ENCODE measurements at regions not wholly inside any gene's neighbourhood (a gene's known extent, or its start where the extent isn't known, plus 50 kb on each side); places are given as distances from the start of the nearest gene placed in this dataset.

DNA sequence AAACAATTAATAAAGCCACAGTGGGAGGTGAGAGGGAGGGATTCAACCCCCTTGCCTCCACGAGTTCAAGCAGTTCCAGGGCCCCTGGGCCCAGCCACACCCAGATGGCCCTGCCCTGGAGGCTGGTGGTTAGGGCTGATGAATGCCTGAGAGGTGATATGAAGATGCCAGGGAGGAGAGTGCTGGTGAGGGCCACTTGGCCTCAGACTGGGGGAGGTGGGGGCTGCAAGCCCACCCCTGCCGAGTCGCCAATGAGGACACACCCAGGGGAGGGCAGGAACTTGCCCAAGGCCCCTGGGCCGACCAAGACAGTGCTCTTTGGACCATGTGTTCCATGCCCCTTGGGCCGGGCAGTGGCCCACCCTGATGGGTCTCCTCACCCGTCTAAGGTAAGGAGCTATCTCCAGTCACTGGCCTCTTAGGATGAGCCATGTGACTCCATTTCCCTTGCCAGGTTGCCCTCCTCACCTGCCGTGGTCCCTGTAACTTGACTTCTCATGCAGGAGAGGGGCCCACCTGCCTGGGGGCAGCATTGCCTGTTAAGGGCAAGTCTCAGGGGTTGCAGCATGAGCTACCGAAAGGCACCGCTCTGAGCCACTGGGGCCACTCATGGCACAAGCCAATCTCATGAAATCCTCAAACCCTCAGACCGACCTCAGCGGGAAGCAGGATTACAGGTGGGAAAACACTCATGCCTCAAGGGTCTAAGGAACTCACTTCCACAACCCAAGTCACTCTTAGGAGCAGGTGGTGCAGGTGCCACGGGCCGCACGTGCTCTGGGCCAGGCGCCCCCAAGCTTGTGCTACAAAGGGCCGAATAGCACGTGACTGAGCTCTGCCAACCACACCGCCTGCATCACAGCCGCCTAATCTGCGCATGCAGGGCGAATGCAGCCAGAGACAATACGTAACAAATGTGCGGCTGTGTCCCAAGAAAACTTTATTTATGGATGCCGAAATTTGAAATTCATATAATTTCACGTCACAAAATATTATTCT, 147.4 kb upstream of the MLN start:
- no peak for DNase-seq

- DNase-seq: no peak
Observed at GRCh38 chr6:33950472-33950881, 146.7 kb upstream of the MLN start.

DNA sequence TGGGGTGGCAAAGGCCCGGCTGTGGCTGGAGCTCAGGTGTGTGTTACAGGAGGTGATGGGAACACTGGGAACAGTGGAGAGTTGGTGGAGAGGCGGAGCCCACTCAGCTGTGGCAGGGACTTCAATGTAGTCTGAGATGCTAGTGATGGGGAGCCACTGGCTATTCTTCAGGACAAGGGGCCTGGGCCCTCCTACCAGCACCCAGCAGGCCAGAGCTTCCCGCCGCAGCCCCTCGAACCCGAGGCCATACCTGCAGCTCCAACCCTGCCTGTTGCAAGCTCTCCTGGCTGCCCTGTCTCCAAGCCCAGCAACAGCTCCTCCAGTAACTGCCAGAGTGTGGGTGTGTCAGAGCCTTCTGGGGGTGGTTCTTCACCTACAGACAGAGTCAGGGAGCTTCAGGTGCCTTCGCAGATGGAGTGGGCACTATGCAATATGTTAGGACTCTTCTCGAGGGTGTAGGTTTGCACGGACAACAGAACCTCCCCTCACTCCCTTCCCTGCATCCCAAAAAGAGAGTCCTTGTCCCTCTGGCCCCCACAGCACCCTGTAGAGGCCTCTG, 146.2 kb upstream of the MLN start:
- no peak for DNase-seq

DNA sequence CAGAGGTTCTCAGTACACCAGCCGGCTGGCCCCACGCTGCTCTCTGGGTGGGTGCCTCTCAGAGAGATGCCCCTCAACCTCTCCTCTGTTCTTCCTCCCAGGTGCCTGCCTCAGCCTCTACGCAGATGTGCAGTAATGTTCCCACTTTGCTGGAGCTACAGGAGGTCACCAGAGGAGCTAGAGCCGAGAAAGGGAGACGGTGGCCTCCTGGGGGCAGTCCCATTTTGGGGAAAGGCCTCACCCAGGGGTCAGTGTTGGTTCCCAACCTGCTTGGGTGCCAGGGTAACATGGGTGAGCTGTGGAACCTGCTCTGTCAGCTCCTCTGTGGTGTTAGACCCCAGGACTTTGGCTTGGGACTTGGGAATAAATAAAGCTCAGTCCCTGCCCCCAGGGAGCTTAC, 145.3 kb upstream of the MLN start:
- DNase-seq: no peak

GRCh38 chr6:33947916-33948594, 144.3 kb upstream of the MLN start:
- DNase-seq: no peak

- DNase-seq: no peak
Observed at GRCh38 chr6:33947047-33947446, 143.2 kb upstream of the MLN start.

DNA sequence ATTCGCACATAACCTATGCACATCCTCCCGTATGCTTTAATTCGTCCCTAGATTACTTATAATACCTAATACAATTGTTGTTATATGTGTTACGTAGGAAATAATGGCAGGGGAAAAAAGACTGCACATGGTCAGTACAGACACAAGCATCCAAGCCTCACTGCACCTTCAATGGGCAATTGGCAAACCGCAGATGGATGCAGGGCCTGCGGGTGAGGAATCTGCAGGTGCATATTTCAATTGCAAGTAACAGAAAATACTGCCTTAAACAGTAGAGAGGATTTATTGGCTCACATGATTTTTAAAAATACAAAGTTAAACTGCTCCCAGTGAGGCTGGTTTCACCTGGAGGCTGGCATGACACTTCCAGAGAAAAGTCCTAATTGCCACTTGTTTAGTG, 142.1 kb upstream of the MLN start:
- no peak for DNase-seq

DNA sequence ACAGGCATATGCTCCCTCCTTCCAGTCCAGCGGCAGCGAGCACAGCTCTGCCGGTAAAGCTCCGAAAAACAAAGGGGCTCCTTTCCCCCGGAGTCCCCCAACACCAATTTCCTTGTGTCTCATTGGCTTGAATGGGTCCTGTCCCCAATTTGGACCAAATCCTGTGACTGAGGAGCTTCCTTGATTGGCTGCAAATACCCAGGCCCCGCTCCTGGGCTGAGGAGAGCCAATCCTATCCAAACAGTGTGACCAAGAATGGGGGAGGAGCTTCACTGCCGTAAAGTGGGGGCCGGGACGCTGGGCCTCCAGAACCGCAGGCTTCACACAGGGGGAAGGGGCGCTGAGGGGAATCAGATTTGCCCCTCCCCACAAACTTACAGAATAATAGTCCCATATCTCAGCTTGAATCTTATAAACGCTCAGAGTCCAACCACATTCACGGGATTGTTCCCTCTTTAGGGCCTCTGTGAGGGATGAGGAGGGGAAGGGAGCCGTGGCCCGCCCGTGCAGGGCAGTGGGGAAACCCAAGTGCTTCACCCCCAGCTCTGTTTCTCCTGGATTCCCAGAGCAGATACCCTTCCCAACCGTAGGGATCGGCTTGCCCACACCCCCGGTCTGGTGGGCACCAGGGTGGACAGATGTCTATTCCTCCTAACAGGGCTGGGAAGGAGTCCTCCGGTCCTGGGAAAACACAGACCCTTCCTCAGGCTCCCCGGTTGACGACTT, 141.0 kb upstream of the MLN start:
- no peak for DNase-seq

DNA sequence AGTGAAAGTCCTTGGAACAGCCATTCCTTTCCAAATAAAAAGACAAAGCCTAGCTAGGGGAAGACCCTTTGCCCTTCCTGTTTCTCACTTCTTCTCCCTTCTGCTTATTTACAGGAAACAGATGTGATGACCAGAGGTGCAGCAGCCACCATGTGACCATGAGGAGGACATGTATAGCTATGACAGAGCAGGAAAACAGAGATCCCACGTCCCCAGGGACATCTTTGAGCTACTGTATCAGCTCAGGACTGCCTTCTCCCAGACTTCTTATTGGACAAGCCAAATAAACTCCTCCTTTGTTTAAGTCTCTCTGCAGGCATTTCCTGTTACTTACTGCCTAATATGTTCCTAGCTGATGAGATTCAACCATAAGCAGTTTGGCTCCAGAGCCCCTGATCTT, 133.1 kb upstream of the MLN start:
- no peak for DNase-seq

DNA sequence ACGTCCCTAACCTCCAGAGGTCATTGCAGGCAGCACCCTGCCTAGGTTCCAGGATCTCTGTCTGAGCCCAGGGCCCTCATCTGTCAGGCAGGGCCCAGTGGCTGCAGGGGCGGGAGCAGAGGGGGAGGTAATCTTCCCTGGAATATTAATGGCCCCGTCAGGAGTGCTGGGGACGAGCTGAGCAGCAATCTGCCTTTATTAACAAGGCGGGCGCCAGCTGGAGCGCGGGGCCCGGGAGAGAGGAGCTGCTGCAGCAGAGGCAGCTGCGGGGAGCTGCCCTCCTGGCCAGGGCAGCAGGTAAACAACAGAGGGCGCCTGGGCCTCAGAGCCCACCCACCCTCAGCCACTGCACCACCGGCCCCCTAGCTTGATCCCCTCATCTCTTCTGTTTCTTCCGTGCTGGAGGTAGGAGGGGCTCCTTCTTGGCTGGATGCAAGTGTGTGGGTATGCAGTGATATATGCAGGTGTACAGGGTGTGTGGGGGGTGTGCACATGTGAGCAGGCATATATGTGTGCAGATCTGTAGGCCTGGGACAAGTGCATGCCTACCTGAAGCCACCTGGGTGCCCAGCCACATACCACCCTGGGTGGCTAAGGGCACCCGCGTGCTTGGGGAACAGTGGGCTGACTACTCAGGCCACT, 131.8 kb upstream of the MLN start:
- DNase-seq: no peak

GRCh38 chr6:33934731-33935270, 131.0 kb upstream of the MLN start:
- no peak for DNase-seq

- DNase-seq: no peak
Observed at GRCh38 chr6:33933101-33933500, 129.3 kb upstream of the MLN start.

- DNase-seq: no peak
Observed at GRCh38 chr6:33931799-33932198, 128.0 kb upstream of the MLN start.

DNA sequence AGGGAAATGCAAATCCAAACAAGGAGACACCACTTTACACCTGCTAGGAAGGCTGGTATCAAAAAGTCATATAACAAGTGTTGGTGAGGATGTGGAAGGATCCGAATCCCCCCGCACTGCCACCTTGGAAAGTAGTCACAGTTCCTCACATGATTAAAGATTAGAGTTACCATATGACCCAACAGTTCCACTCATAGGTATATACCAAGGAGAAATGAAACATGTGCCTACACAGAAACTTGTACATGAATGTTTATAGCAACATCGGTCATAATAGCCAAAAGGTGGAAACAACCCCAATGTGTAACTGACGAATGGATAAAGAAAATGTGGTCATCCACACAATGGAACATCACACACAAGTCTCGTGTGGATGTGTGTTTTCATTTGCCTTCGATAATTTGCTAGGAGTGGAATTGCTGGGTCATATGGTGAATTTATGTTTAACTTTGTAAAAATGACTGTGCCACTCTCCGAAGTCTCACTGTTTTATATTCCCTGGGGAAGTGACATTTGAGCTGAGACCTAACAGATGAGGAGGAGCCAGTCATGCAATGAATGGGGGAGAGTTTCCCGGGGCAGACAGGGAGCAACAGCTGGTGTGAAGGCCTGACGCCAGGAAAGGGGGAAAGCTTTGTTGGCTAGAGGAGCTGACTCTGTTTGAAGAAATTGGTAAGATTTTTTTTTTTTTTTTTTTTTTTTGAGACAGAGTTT, 125.9 kb upstream of the MLN start:
- DNase-seq: no peak

GRCh38 chr6:33927616-33928015, 123.8 kb upstream of the MLN start:
- no peak for DNase-seq

DNA sequence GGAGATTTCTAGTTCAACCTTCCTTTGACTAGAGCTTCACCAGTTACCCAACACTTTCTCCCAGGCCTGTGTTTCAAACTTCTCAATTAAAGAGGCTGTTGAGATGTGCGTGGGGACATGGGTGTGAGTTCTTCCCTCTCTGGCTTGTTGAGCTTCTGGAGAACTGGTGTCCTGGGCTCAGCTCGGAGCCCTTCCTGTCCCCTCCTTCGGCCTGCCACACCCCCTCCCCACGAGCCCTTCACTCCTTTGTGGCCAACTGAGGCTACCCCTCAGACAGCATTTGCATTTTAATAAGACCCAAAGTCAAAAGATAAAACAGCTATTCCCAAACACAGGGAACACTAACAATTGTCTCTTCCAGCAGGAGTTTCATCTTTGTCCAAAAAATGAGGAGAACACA, 123.3 kb upstream of the MLN start:
- no peak for DNase-seq

DNA sequence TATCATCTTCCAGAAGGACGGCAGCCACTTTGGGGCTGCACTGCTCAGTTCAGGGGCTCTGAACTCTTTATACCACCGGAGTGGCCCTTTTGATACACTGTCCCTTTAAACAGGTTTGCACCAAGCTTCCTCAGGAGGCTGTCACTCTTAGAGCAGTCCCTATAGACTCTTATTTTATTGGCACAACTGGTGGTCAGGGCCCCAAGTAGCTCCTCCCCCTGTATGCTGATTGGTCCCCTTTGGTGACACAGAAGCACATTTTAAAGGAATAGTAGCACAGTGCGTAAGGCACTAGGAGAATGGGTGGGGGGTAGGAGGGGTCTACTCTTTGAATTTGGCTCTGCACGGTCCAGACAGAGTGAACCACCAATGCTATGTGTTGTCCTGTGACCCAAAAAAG, 122.6 kb upstream of the MLN start:
- DNase-seq: peak; percentile 45

GRCh38 chr6:33925936-33926335, 122.1 kb upstream of the MLN start:
- DNase-seq: no peak

DNA sequence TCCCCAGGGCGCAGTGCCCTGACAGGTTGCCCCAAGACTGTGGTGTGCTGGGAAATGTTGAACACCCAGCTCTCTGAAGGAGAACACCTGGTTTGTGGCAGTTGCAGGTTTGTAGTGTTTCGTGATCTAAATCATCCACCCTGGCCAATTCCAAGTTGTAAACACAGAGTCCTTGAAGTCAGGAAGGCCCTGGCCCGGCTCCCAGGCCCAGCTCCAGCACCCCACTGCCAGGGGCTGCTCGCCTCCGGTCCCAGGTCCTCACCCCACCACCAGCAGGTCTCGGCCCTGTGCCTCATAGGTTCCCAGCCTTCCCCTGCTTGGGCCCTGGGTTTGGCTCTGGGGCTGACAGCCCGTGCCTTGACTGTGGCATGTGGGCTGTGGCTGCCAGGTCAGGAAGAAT, 121.4 kb upstream of the MLN start:
- DNase-seq: no peak

DNA sequence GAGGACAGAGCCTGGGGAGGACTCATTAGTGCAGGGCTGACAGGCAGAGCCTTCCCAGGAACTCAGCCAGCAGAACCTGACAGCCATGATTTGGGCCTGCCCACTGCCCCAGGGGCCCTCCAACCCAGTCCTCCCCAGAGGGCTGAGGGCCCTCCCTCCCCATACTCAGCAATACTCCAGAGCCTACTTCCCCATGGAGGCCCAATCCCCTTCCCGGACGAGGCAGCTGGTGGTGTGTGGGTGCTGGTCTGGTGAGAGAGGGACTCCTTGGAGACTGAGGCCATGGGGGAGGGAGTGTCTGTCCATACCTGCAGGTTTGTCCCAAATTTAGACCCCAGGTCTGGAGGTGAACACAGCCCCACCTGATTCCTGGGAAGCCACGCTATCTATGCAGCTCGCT, 120.9 kb upstream of the MLN start:
- DNase-seq: no peak

- DNase-seq: no peak
Observed at GRCh38 chr6:33923857-33924514, 120.2 kb upstream of the MLN start.
